Stimulated activated CD4-positive, alpha-beta T cell treated with anti-CD3 and anti-CD28 coated beads, Interleukin-4, amount 100 ng/mL, for 48 hours (primary cell): ENCODE measurements at regions not wholly inside any gene's neighbourhood (a gene's known extent, or its start where the extent isn't known, plus 50 kb on each side); places are given as distances from the start of the nearest gene placed in this dataset.
"Not testable (repeated sequence)": the region's sequence is repeated elsewhere in the genome, so short reads cannot be mapped to it uniquely, and the experiment has no call there.

ENCODE experiments used
- DNase-seq, 2 donors: peaks; one replicate each; pipeline ENCODE4 v3.0.0-alpha.2; 2020; ENCODE audit warnings: low read depth in 2 of 2

GRCh38 chr4:111136438-111136837 is 513.6 kb upstream of the PITX2 start:
- no peak for DNase-seq

DNA sequence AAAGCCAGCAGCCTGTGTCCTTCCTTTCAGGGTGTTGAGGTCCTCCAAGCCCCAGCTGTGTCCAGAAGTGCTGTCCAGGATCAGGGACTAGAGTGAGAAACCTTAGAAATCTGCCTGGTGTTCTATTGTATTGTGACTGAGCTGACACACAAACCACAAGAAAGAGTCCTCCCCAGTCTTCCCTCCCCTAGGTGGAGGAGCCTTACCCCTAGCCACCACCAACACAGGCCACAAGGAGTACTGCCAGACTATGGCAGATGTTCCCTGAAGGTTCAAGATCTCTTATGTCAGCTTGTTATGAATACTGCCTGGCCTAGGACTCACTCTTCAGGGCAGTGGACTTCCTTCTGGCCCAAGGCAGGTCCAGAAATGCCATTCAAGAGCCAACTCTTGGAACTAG is 514.1 kb upstream of the PITX2 start:
- DNase-seq: no peak

GRCh38 chr4:111143510-111143909 is 520.6 kb upstream of the PITX2 start:
- no peak for DNase-seq

GRCh38 chr4:111154934-111155333 is 532.1 kb upstream of the PITX2 start:
- no peak for DNase-seq

DNA sequence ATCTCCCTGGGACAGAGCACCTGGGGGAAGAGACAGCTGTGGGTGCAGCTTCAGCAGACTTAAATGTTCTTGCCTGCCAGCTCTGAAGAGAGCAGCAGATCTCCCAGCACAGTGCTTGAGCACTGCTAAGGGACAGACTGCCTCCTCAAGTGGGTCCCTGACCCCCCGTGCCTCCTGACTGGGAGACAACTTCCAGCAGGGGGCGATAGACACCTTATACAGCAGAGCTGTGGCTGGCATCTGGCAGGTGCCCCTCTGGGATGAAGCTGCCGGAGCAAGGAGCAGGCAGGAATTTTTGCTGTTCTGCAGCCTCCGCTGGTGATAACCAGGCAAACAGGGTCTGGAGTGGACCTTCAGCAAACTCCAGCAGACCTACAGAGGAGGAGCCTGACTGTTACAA is 541.7 kb upstream of the PITX2 start:
- not testable (repeated sequence) for DNase-seq

DNA sequence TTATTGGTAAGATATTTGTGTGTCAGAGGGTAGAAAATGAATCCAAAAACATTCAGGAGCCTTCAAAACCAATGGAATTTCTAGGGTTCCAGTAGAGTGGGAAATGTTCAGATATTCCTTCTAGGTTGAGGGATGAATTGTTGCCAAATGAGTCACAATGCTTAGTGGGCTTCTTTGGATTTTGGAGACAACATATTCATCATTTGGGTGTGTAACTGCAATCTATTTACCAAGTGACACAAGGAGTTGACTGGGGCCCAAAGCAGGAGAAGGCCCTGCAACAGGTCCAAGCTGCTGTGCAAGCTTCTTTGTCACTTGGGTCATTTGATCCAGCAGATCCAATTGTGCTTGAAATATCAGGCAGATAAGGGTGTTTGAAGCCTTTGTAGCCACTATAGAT is 551.5 kb upstream of the PITX2 start:
- no peak for DNase-seq

GRCh38 chr4:111178231-111178630 is 555.4 kb upstream of the PITX2 start:
- no peak for DNase-seq

- DNase-seq: no peak
Measured at GRCh38 chr4:111187108-111187507, 564.2 kb upstream of the PITX2 start.

GRCh38 chr4:111198446-111198845 is 575.6 kb upstream of the PITX2 start:
- no peak for DNase-seq

DNA sequence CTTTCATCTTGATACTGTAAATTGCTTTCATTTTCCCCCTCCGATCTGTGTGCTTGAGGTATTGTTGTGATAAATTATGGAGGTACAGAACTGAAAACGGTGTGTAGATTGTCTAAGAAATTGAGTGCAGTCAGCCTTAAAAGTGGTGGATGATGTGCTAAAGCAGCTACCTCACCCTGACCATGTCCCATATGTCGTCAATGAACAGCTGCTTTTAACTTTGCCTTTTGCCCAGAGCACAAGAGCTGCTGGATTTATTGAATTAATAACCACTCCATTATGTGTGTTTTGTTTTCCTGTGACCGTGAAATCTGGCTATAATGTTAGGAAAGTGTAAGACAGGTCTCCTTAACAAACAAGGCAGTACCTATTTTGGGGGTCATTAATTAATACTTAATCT is 581.9 kb upstream of the PITX2 start:
- no peak for DNase-seq

DNA sequence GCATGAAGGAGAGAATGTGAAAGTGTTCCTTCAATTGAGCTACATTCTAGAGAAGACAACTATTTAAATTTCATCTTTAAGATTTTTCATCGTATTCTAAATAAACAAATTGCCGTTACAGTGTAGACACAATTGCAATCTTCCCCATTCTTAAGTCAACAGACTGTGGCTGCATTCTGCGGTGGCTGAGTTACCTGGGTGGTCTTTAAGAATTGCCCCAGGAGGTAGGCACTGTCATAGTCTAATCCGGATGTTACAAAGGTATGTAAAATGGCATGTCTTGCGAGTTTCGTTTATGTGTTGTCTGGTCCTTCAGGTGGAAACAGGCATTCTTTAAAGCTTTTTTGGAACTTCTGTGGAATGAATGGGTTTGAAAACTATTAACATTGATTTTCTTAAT is 586.1 kb upstream of the PITX2 start:
- DNase-seq: no peak

- DNase-seq: no peak
Measured at GRCh38 chr4:111209706-111210105, 586.8 kb upstream of the PITX2 start.

- DNase-seq: no peak
Measured at GRCh38 chr4:111210595-111210994, 587.7 kb upstream of the PITX2 start.

- no peak for DNase-seq
Measured at GRCh38 chr4:111213531-111213930, 590.7 kb upstream of the PITX2 start.

DNA sequence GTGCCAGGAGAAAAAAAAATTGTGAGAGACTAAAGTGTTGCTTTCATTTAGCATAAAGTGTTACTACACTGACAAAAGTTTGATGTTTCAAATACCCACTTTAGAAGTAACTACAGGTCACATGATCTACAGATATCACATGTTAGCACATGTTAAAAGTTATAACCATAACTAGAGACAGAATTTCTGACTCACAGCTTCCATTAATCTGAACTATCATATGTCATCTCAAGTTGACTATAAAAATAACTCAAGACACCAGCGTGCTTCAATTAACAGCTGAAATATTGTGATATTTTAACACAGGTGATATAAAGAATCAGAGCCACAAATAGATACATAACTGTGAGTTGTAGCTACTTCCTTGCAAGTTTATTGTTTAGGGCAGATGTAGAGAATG is 591.5 kb upstream of the PITX2 start:
- DNase-seq: no peak

DNA sequence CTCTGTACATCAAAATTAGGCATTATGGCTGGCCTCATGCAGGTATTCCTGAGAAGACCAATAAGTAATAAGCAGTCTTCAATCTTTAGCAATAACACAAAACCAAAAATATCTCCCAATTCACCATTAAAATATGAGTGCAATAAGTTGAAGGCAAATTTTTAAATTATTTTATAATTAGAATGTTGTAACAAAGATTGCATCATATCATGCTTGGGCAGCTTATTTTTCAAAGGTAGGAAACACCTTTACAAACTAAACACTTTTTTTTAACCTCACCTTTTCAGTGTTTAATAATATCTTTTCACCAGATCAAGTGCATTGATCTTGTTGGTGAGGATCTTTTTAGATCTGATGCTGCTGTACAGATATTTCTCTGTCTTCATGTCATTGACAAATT is 592.9 kb upstream of the PITX2 start:
- DNase-seq: no peak

DNA sequence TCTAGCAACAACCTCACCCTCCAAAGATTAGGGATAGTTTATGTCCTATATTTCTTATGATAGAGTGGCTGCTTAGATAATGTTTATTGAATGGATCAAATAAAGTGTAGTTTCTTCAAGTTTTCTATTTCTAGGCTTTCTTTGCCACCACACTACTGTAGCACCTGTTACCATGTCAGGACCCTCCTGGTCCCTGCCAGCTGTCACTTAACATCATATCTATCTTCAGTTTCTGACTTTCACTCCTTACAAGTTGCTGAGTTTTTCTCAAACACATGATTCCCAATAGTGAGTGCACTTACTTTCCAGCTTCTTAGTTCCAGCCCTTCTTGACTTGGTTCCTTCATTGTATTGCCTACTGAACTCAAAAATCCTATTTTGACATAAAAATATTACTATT is 593.9 kb upstream of the PITX2 start:
- DNase-seq: no peak

GRCh38 chr4:111221371-111221770 is 598.5 kb upstream of the PITX2 start:
- no peak for DNase-seq

DNA sequence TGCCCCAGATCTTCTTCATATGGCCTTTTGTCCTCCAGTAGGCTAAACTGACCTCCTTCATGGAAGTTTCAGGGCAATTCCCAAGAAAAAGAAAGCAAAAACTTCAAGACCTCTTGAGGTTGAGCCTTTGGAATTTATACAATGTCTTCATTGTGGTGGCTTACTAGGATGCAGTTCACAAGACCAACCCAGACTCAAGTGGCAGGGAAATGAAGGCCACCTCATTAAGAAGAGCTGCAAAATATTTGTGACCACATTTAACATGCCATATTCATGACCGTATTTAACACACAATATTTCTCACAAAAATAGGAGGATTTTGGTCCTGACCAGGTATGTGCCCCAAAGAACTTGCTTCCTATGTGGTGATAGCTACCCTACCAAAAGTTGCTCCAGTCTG is 605.5 kb upstream of the PITX2 start:
- no peak for DNase-seq

- no peak for DNase-seq
Measured at GRCh38 chr4:111228874-111229273, 606.0 kb upstream of the PITX2 start.

- DNase-seq: no peak
Measured at GRCh38 chr4:111230265-111230664, 607.4 kb upstream of the PITX2 start.

- no peak for DNase-seq
Measured at GRCh38 chr4:111231281-111231680, 608.4 kb upstream of the PITX2 start.

DNA sequence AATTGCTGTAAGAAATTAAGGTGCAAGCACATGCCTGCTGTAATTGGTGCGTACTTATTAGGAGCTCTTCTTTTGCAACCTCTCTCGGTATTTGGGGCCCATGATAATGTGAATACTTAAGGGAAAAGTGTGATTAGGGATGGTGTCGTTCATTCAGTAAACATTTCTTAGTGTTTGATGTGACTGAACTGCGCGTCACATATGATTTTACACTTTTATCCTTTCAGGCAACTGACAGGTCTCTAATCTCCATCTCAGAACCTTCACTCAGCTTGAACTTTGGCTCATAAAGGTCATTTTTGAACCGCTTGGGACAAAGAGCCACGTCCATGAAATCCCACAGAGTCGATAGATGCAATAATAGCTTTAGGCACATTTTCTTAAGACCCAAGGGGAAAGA is 612.1 kb upstream of the PITX2 start:
- DNase-seq: no peak

DNA sequence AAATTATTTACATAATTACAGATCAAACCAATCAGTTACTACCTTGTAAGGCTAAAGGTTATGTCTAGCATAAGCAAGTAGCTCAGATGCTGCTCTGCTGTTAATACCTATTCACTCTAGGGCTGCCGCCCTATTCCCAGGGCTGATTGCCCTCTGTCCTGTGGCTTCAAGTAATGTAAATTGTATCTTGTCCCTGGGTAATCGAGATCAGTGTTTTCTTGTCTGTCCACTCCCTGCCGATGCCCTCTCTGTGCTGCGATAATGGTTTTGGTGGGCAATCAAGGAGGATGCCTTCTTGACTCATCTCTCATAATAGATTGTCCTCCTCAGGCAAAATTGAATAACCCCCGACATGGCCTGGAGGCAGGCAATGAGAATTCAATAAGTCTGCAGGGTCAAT is 641.0 kb upstream of the PITX2 start:
- no peak for DNase-seq

DNA sequence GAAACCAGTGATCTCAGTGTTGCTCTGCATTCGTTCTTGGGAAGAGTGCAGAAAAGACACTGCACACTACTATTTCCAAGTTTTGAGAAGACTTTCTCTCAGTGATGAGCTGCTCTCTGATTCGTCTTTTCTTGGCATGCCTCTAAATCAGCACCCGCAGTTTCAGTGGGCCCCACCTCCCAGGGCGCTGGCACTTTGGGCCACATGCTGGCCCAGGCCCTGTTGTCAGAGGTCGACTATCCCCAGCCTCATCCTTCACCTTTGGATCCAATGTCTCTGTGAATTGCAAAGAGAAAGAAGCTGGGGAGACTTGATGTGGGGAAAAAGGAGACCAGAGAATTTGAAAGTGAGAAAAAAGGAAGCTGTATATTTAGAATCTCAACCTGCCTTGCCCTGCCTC is 644.1 kb upstream of the PITX2 start:
- no peak for DNase-seq
